Liver (tissue), 8 donors: ENCODE measurements at regions not wholly inside any gene's neighbourhood (a gene's known extent, or its start where the extent isn't known, plus 50 kb on each side); places are given as distances from the start of the nearest gene placed in this dataset.

Experiments used
- DNase-seq: peaks from one replicate; pipeline ENCODE4 v3.0.0-alpha.2; 2017; ENCODE audit warnings: low spot score
- H3K27ac ChIP-seq, 2 donors: one replicate each; pipeline ENCODE4 v1.7.0; 2013; ENCODE audit warnings: inconsistent platforms in 2 of 2, low read length in 2 of 2, control low read depth in 1 of 2, low read depth in 1 of 2, mild to moderate bottlenecking in 1 of 2
- H3K27me3 ChIP-seq, 4 donors: one replicate each; pipeline versions ENCODE4 v1.6.1 to v1.7.0; 2013; ENCODE audit warnings: low read length in 3 of 4, inconsistent platforms in 1 of 4, mild to moderate bottlenecking in 1 of 4, moderate library complexity in 1 of 4; ENCODE audit not compliant: control insufficient read depth in 4 of 4, insufficient read depth in 4 of 4
- H3K36me3 ChIP-seq, 4 donors: one replicate each; pipeline versions ENCODE4 v1.6.1 to v1.7.0; 2013; ENCODE audit warnings: low read length in 3 of 4, mild to moderate bottlenecking in 3 of 4, low read depth in 1 of 4, moderate library complexity in 1 of 4; ENCODE audit not compliant: control insufficient read depth in 4 of 4, insufficient read depth in 3 of 4
- H3K4me1 ChIP-seq, 4 donors: one replicate each; pipeline versions ENCODE4 v1.6.1 to v1.7.0; 2013; ENCODE audit warnings: low read length in 3 of 4, mild to moderate bottlenecking in 3 of 4, moderate library complexity in 1 of 4; ENCODE audit not compliant: control insufficient read depth in 4 of 4, insufficient read depth in 4 of 4
- H3K4me3 ChIP-seq, 3 donors: one replicate each; pipeline versions ENCODE4 v1.6.1 to v1.7.0; 2013; ENCODE audit warnings: low read length in 3 of 3, control low read depth in 1 of 3, low read depth in 1 of 3, mild to moderate bottlenecking in 1 of 3
- H3K9ac ChIP-seq, 2 donors: one replicate each; pipeline ENCODE4 v1.7.0; 2013; ENCODE audit warnings: low read length in 2 of 2, mild to moderate bottlenecking in 2 of 2, moderate library complexity in 2 of 2, control low read depth in 1 of 2, low read depth in 1 of 2
- H3K9me3 ChIP-seq, 4 donors: one replicate each; pipeline versions ENCODE4 v1.6.1 to v1.7.0; 2013; ENCODE audit warnings: low read length in 3 of 4; ENCODE audit not compliant: control insufficient read depth in 4 of 4
- EGR1 ChIP-seq, 2 donors: IDR thresholded peaks; 2 replicates each; pipeline ENCODE4 v1.6.1; 2016 to 2018; ENCODE audit warnings: antibody characterized with exemption in 2 of 2, low read depth in 2 of 2
- FOXA1 ChIP-seq: IDR thresholded peaks from 2 replicates; pipeline ENCODE4 v1.6.1; 2016; ENCODE audit warnings: antibody characterized with exemption
- FOXA2 ChIP-seq: IDR thresholded peaks from 2 replicates; pipeline ENCODE4 v1.6.1; 2016; ENCODE audit warnings: antibody characterized with exemption
- GABPA ChIP-seq, 2 donors: IDR thresholded peaks in 1 of 2; conservative IDR thresholded peaks in 1 of 2; 2 replicates each; pipeline ENCODE4 v1.6.1; 2016; ENCODE audit warnings: antibody characterized with exemption in 2 of 2, mild to moderate bottlenecking in 1 of 2, moderate library complexity in 1 of 2
- HNF4A ChIP-seq, 2 donors: conservative IDR thresholded peaks; 2 replicates each; pipeline ENCODE4 v1.6.1; 2016; ENCODE audit warnings: antibody characterized with exemption in 2 of 2, mild to moderate bottlenecking in 2 of 2
- HNF4G ChIP-seq: IDR thresholded peaks from 2 replicates; pipeline ENCODE4 v1.6.1; 2016; ENCODE audit warnings: antibody characterized with exemption
- JUND ChIP-seq, 2 donors: IDR thresholded peaks; 2 replicates each; pipeline ENCODE4 v1.6.1; 2016; ENCODE audit warnings: antibody characterized with exemption in 2 of 2
- NR2F2 ChIP-seq: IDR thresholded peaks from 2 replicates; pipeline ENCODE4 v1.6.1; 2016; ENCODE audit warnings: antibody characterized with exemption
- RAD21 ChIP-seq, 2 donors: IDR thresholded peaks; 2 replicates each; pipeline ENCODE4 v1.6.1; 2016; ENCODE audit warnings: antibody characterized with exemption in 2 of 2, mild to moderate bottlenecking in 2 of 2
- RXRA ChIP-seq, 2 donors: IDR thresholded peaks; 2 replicates each; pipeline ENCODE4 v1.6.1; 2017 to 2018; ENCODE audit warnings: antibody characterized with exemption in 2 of 2, mild to moderate bottlenecking in 1 of 2
- SP1 ChIP-seq: IDR thresholded peaks from 2 replicates; pipeline ENCODE4 v1.6.1; 2018; ENCODE audit warnings: antibody characterized with exemption, mild to moderate bottlenecking
- TAF1 ChIP-seq: conservative IDR thresholded peaks from 2 replicates; pipeline ENCODE4 v1.6.1; 2016; ENCODE audit warnings: antibody characterized with exemption, mild to moderate bottlenecking
- YY1 ChIP-seq: IDR thresholded peaks from 2 replicates; pipeline ENCODE4 v1.6.1; 2016; ENCODE audit warnings: antibody characterized with exemption, mild to moderate bottlenecking
- WGBS: extraction: QIAGEN DNeasy Blood & Tissue Kit; methylation state at CpG from one replicate; pipeline ENCODE4 v1.1.7; 2013; 5-methylcytosine and 5-hydroxymethylcytosine counted together
- TF ChIP-seq, protein P1 (sequence below): IDR thresholded peaks from 2 replicates; pipeline ENCODE4 v1.6.1; 2016; ENCODE audit warnings: antibody characterized with exemption
- TF ChIP-seq, protein P2 (sequence below): IDR thresholded peaks from 2 replicates; pipeline ENCODE4 v1.6.1; 2016; ENCODE audit warnings: antibody characterized with exemption, mild to moderate bottlenecking
- TF ChIP-seq, protein P3 (sequence below): IDR thresholded peaks from 2 replicates; pipeline ENCODE4 v1.6.1; 2016; ENCODE audit warnings: antibody characterized with exemption
- TF ChIP-seq, protein P4 (sequence below): IDR thresholded peaks from 2 replicates; pipeline ENCODE4 v1.6.1; 2016; ENCODE audit warnings: antibody characterized with exemption
- TF ChIP-seq, protein P5 (sequence below): fragments of 150-350 bp; IDR thresholded peaks from 2 replicates; pipeline ENCODE4 v1.5.1; 2017; ENCODE audit warnings: improper control_type of control experiment, low read depth, low read length; ENCODE audit not compliant: missing input control
- donor health status: healthy.
- donor health status: healthy.
- donor health status: healthy.
- donor health status: healthy.
- donor health status: healthy.

DNA sequence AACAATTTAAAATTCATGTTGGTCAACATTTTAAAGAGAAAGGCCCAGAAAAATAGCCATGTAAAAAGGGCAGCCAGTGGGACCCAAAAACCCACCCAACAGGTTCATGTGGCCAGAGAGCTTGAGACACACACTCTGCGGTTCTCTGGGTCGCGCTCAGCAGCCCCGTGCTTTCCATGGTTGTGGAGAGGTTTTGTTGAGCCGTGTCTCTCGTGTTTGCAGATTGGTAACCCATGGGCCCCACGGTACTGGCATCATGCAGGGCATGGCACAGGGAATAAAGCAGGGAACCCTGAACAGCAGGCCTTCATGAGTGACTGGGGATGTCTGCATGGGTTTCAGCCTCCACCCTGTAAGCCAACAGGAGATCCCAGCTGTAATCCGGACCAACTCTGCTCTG lies 127.7 kb upstream of the CST7 start:
- TF ChIP-seq SP1 (no peak), YY1 (no peak), NR2F2 (no peak), HNF4A (conservative IDR thresholded peaks at IDR 0.05) (no peak), FOXA2 (no peak), EGR1 (IDR thresholded peaks at IDR 0.05; ENCODE audit: low read depth in 2 of 2) (no peak), TAF1 (no peak), JUND (IDR thresholded peaks at IDR 0.05) (no peak), RAD21 (IDR thresholded peaks at IDR 0.05) (no peak), FOXA1 (no peak), HNF4G (no peak), RXRA (IDR thresholded peaks at IDR 0.05) (no peak), GABPA (IDR thresholded peaks at IDR 0.05 in 1 of 2, conservative IDR thresholded peaks at IDR 0.05 in 1 of 2) (no peak)
- TF ChIP-seq, protein P1, sequence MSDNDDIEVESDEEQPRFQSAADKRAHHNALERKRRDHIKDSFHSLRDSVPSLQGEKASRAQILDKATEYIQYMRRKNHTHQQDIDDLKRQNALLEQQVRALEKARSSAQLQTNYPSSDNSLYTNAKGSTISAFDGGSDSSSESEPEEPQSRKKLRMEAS = no peak
- TF ChIP-seq, protein P2, sequence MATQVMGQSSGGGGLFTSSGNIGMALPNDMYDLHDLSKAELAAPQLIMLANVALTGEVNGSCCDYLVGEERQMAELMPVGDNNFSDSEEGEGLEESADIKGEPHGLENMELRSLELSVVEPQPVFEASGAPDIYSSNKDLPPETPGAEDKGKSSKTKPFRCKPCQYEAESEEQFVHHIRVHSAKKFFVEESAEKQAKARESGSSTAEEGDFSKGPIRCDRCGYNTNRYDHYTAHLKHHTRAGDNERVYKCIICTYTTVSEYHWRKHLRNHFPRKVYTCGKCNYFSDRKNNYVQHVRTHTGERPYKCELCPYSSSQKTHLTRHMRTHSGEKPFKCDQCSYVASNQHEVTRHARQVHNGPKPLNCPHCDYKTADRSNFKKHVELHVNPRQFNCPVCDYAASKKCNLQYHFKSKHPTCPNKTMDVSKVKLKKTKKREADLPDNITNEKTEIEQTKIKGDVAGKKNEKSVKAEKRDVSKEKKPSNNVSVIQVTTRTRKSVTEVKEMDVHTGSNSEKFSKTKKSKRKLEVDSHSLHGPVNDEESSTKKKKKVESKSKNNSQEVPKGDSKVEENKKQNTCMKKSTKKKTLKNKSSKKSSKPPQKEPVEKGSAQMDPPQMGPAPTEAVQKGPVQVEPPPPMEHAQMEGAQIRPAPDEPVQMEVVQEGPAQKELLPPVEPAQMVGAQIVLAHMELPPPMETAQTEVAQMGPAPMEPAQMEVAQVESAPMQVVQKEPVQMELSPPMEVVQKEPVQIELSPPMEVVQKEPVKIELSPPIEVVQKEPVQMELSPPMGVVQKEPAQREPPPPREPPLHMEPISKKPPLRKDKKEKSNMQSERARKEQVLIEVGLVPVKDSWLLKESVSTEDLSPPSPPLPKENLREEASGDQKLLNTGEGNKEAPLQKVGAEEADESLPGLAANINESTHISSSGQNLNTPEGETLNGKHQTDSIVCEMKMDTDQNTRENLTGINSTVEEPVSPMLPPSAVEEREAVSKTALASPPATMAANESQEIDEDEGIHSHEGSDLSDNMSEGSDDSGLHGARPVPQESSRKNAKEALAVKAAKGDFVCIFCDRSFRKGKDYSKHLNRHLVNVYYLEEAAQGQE = no peak
- TF ChIP-seq, protein P3, sequence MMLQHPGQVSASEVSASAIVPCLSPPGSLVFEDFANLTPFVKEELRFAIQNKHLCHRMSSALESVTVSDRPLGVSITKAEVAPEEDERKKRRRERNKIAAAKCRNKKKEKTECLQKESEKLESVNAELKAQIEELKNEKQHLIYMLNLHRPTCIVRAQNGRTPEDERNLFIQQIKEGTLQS = no peak
- TF ChIP-seq, protein P4, sequence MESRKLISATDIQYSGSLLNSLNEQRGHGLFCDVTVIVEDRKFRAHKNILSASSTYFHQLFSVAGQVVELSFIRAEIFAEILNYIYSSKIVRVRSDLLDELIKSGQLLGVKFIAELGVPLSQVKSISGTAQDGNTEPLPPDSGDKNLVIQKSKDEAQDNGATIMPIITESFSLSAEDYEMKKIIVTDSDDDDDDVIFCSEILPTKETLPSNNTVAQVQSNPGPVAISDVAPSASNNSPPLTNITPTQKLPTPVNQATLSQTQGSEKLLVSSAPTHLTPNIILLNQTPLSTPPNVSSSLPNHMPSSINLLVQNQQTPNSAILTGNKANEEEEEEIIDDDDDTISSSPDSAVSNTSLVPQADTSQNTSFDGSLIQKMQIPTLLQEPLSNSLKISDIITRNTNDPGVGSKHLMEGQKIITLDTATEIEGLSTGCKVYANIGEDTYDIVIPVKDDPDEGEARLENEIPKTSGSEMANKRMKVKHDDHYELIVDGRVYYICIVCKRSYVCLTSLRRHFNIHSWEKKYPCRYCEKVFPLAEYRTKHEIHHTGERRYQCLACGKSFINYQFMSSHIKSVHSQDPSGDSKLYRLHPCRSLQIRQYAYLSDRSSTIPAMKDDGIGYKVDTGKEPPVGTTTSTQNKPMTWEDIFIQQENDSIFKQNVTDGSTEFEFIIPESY = no peak
- TF ChIP-seq, protein P5, sequence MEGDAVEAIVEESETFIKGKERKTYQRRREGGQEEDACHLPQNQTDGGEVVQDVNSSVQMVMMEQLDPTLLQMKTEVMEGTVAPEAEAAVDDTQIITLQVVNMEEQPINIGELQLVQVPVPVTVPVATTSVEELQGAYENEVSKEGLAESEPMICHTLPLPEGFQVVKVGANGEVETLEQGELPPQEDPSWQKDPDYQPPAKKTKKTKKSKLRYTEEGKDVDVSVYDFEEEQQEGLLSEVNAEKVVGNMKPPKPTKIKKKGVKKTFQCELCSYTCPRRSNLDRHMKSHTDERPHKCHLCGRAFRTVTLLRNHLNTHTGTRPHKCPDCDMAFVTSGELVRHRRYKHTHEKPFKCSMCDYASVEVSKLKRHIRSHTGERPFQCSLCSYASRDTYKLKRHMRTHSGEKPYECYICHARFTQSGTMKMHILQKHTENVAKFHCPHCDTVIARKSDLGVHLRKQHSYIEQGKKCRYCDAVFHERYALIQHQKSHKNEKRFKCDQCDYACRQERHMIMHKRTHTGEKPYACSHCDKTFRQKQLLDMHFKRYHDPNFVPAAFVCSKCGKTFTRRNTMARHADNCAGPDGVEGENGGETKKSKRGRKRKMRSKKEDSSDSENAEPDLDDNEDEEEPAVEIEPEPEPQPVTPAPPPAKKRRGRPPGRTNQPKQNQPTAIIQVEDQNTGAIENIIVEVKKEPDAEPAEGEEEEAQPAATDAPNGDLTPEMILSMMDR = no peak
- WGBS = 89% methylated on average over 8 of the region's 8 CpGs

More for the DNA sequence above, 127.7 kb upstream of the CST7 start:
- peaks cover 0 to 5% (median 4%) of the 10 kb centered on the region in 4 donors for H3K9me3 ChIP-seq
- H3K4me3 ChIP-seq = no peak overlapping the region
- H3K27ac ChIP-seq = no peak overlapping the region
- H3K27me3 ChIP-seq = no peaks in the 10 kb centered on the region
- no peaks in the 10 kb centered on the region for H3K4me1 ChIP-seq
- H3K36me3 ChIP-seq = no peaks in the 10 kb centered on the region
- H3K9ac ChIP-seq = no peak overlapping the region
- DNase-seq = no peak
